Left forelimb (tissue), 1 donor: ENCODE measurements at regions not wholly inside any gene's neighbourhood (a gene's known extent, or its start where the extent isn't known, plus 50 kb on each side); places are given as distances from the start of the nearest gene placed in this dataset.
A peak's percentile ranks its signal among the peaks of the same experiment; 100 is the strongest.
"Not testable (repeated sequence)": the region's sequence is repeated elsewhere in the genome, so short reads cannot be mapped to it uniquely, and the experiment has no call there.

ENCODE experiments used
- DNase-seq: peaks from one replicate; pipeline ENCODE4 v3.0.0-alpha.2; 2018; ENCODE audit warnings: low spot score

GRCh38 chr9:7542693-7543092 is 256.9 kb downstream of the DMAC1 start:
- no peak for DNase-seq

- no peak for DNase-seq
Observed at GRCh38 chr9:7542126-7542525, 257.5 kb downstream of the DMAC1 start.

- DNase-seq, result no peak
Observed at GRCh38 chr9:7536310-7536939, 263.2 kb downstream of the DMAC1 start.

- DNase-seq, result no peak
Observed at GRCh38 chr9:7534211-7534935, 265.2 kb downstream of the DMAC1 start.

- DNase-seq, result no peak
Observed at GRCh38 chr9:7533376-7534090, 266.0 kb downstream of the DMAC1 start.

GRCh38 chr9:7523426-7524043 is 276.0 kb downstream of the DMAC1 start:
- DNase-seq, result no peak

GRCh38 chr9:7520396-7520795 is 279.2 kb downstream of the DMAC1 start:
- no peak for DNase-seq

- DNase-seq, result no peak
Observed at GRCh38 chr9:7516376-7516775, 283.2 kb downstream of the DMAC1 start.

- DNase-seq, result no peak
Observed at GRCh38 chr9:7510199-7510598, 289.4 kb downstream of the DMAC1 start.

GRCh38 chr9:7509576-7510145 is 289.9 kb downstream of the DMAC1 start:
- DNase-seq, result no peak

GRCh38 chr9:7508516-7508915 is 291.1 kb downstream of the DMAC1 start:
- DNase-seq, result no peak

GRCh38 chr9:7507566-7508270 is 291.9 kb downstream of the DMAC1 start:
- no peak for DNase-seq

GRCh38 chr9:7507026-7507425 is 292.6 kb downstream of the DMAC1 start:
- DNase-seq, result no peak

GRCh38 chr9:7500521-7500920 is 299.1 kb downstream of the DMAC1 start:
- no peak for DNase-seq

- DNase-seq, result no peak
Observed at GRCh38 chr9:7491641-7492040, 307.9 kb downstream of the DMAC1 start.

GRCh38 chr9:7490317-7491108 is 309.1 kb downstream of the DMAC1 start:
- no peak for DNase-seq

GRCh38 chr9:7489036-7489435 is 310.5 kb downstream of the DMAC1 start:
- peak; percentile 75 for DNase-seq

GRCh38 chr9:7484014-7484413 is 315.6 kb downstream of the DMAC1 start:
- DNase-seq, result not testable (repeated sequence)

- no peak for DNase-seq
Observed at GRCh38 chr9:7481570-7481969, 318.0 kb downstream of the DMAC1 start.

- DNase-seq, result no peak
Observed at GRCh38 chr9:7479300-7479699, 320.3 kb downstream of the DMAC1 start.

- DNase-seq, result no peak
Observed at GRCh38 chr9:7478646-7479045, 320.9 kb downstream of the DMAC1 start.
